ENCODE measurements at regions not wholly inside any gene's neighbourhood (a gene's known extent, or its start where the extent isn't known, plus 50 kb on each side); places are given as distances from the start of the nearest gene placed in this dataset.
A peak's percentile ranks its signal among the peaks of the same experiment; 100 is the strongest.

DNA sequence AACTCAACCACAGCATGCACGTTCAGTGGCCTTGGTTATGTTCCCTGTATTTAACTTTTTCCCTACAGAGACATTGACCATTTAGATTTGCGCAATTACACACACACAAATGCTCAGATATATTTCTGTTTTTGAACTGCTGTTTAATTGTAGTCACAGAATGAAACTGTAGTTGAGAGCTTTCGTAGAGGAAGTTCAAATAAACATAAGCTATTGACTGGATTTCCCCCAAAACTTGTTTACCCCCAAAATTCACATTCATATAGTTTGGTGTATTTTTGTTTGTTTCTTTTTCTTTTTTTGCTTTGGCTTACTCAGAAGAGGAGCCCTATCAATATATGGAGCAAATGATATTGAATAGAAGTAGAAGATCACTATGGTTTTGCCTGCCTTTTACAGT lies 921.0 kb downstream of the ADGRL2 start:
- DNase-seq = no peak

DNA sequence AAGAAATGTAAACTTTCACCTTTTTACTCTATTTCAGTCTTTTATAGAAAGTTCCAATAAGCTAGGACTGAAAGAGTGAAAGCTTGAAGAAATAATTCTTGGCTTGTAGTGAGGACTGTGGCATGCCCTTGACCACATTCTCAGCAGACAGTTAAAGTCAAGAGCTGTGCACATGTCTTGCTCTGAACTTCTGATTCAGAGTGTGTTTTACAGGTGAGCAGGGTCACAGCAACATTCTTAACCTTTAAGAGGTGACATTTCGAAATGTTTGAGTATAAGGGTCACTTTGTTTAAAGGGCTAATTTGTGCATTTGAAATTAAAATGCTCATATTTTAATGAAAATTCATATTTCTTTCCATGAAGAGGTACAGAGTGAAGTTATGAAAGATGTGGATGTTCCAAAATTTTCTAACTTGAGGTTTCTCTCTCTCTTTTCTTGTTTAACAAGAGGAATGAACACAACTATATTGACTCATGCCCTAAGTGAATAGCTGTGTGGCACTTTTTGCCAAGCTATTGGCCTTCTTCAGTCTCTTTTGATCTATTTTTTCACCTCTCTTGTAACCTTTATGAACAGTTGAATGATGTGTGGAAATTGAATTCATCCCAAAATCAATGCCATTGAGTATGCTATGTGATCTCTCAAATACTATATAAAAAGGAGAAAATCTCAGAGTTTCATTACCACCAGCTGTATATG lies 918.1 kb downstream of the ADGRL2 start:
- no peak for DNase-seq

DNA sequence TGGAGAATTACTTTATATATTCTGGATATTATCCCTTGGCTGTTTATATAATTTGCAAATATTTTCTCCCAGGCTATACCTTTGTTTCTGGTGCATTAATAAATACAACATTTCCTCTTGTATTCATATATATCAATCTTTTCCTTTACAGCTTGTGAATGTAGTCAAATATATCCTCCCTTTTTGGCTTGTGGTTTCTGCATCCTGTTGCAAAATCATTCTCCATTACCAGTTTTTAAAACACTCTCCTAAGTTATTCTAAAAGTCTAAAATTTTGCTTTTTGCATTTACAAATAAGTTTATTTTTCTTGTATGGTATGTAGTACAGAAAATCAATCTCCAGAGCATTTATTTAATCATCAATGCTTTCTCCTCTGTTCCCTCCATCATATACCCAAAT lies 909.4 kb downstream of the ADGRL2 start:
- no peak for DNase-seq

DNA sequence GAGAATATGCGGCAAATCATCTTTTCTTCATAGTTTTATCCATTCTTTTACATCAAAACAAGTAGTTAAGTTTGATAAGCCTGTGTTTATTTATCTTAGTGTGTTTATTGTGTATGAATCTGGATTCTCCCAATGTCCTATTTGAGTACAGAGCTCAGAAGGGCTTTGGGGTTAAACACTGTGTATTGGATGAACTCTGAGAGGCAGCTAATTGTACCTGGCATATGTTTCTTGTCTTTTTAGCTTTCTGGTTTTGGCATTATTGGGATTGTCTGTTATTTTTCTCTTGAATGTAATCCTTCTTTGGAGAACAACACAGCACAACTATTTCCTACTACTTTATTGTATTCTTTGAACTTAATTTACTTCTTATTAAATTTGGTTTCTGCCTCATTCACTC lies 906.9 kb downstream of the ADGRL2 start:
- DNase-seq = no peak

DNA sequence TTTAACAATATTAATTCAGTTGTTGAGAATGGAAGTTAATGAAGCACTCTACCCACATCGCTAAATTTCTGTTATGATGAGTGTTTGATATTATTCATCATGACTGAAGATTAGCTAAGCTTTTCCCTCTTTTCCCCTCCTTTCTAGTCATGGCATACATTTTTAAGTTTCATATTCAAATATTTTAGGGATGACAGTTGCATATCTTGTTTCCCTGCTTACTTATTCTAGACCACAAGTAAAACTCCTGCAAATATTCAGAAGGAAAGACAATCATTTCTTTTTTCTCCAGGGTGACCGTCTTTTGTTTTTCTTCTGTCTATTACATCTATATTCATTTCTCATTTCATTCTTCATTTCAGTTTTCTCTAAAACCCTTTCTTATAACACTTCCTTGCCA lies 906.0 kb downstream of the ADGRL2 start:
- no peak for DNase-seq

DNA sequence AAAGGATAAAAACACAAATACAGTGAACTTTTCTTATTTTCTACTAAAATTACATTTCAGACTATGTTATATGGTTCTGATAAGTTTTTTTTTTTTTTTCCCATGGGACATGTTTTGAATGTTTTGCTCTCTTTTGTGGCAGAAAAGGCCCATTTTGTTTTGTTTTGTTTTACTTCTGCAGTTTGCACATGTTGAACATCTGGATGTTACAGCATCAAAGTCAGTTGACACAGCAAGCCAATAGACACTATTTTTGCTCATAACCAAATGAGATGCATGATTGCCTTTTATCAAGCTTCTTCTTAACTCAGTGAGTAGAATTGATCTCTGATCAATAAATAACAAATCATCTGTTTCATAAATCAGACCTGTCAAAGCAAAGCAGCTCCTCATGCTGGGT lies 904.2 kb downstream of the ADGRL2 start:
- DNase-seq = no peak

DNA sequence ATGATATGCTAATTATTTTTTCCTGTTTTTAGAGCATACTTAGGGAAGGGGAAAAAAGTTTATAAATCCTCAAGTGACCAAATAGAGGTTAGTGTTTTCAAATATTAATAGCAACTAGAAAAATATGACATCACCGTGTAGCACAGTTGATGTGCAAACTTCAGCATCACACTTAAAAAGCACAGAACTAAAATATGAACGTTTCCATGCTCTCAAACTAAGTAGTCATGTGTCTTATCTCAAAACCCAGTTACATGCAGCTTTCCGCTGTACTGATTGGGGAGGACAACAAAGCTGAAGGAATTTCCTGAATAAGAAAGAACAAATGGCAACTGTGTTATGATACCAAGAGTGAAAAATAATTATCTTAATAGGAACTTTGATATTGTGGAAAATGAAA lies 903.7 kb downstream of the ADGRL2 start:
- DNase-seq = no peak

DNA sequence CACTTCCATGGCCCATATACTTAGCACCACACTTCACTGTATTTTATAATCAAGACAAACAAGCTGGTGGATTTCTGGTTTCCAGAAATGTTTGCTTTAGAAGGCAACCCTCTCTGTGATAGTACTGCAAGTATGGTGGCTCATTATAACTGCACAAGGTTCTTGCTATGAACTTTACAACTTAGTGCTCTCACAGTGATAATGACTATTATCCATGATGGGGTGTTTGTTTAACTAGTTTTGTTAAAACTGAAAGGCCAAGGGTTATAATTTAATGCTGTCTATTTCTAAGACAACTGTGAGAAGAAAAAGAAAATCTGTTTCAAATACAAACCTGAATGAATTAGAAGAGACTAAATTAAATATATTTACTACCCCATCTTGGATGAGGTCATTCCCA lies 903.2 kb downstream of the ADGRL2 start:
- DNase-seq = no peak

DNA sequence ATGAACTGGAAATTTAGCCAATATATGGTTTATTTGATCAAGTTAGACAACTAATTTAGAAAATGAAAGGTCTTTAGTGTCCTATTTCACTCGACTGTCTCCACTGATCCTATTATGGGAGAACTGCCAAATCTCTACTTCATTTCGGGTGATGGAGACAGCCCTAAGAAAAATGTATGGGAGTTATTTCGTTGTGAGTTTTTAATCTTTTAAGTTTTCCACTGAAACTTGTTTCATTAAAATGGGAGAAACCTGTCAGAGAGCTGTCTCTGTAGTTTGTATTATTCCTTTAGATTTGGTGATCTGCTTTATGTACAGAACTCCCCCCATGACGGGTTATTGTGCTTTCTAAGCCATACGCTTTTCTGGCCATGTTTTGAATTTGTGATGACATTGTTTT lies 899.7 kb downstream of the ADGRL2 start:
- no peak for DNase-seq

DNA sequence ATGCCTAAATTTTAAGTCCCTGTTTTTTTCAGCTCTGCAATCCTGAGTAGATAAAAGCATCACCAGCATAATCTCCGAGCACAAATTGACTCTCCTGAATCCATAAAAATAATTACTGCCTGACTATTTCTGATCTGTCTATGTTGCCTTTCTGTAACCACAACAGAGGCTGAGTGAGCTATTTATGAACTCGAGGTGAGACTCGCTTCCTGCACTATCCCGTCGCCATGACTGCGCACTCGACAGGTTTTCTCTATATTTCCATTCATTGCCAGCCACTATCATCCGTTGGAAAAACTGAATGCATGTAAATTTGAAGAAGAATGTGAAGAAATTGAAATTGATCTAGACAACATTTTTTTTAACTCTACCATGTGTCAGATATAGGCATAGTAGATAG lies 897.2 kb downstream of the ADGRL2 start:
- no peak for DNase-seq

DNA sequence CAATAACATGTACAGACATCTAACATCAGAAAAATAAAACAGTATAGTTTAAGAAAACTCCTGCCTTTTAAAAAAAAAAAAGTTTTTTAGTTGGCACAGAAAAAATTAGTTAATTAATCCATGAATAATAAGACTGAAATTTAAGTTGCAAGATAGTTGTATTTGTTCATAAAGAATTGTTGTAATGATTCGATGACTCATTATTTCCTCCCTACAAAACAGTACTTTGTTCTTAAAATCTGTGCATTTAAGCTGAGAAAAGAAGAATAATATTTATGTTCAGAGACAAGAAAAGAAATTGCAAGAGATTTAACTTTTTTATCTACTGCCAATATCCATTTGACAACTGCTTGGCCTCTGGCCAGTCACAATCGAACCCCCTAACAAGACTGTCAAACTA lies 894.7 kb downstream of the ADGRL2 start:
- DNase-seq = no peak

DNA sequence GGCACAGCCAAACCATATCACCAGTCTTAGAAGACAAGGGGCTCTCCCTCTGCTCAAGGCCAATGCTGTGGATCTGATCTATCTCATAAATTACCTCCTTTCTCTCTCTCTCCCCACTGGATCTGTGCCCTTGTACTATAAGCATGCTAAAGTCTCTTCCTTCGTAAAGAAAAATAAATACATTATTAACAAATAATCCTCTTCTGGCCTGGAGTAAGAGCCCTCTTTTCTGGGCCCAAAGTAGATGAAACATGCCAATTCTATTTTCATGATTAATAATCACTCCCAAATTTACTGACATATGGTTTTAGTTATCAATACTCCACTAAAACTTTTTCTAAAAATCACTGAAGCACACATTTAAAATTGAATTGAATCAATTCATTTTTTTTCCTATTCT lies 889.7 kb downstream of the ADGRL2 start:
- no peak for DNase-seq

DNA sequence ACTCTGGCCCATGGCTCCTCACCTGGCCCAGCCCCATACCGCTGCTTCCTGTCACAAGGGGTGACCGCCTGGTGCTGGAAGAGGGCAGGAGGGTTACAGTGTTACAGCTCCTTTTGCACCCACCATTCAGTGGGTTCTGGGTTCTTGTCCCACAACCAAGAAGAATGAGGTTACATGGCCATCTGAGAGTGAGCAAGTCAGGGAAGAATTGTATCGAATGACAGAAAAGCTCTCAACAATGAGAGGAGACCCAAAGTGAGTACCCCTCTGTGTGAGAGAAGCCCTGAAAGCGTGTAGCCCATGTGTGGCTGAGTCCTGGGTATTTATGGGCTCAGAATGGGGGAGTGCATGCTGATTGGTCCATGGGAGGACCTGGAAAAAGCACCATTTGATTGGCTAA lies 888.5 kb downstream of the ADGRL2 start:
- DNase-seq = no peak

DNA sequence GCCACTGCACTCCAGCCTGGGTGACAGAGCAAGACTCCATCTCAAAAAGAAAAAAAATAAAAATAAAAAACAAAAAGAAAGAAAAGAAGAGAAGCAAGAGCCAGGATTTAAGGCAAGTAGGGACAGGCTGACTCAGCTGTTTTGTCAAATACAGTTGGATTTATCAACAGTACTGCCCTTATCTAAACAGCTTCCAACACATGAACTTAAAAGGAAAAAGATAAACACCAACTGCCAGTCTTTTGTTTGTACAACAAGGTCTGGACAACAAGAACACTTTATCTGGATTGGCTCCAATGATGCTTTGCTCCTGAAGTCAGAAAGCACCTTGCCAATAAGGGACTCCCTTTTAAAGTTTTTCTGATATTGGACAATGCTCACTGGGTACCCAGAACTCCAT lies 886.0 kb downstream of the ADGRL2 start:
- DNase-seq = no peak

DNA sequence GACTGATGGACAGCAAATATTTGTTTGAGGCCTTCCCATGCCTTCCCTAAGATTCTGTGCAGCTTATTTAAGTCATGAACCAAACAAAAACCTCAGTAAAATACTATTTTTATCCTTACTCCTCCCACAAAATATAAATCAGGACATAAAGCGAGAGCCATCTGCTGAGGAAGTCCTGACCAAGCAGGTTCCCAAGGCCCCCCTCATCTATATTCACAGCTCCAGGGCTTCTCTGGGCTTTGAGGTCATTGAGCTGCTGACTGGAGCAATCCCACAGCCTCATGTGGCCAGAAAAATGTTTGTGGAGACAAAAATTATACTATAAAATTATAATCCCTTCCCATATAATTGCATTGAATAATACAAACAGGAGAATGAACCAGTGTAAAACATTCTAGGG lies 846.2 kb downstream of the ADGRL2 start:
- DNase-seq = peak; percentile 18

DNA sequence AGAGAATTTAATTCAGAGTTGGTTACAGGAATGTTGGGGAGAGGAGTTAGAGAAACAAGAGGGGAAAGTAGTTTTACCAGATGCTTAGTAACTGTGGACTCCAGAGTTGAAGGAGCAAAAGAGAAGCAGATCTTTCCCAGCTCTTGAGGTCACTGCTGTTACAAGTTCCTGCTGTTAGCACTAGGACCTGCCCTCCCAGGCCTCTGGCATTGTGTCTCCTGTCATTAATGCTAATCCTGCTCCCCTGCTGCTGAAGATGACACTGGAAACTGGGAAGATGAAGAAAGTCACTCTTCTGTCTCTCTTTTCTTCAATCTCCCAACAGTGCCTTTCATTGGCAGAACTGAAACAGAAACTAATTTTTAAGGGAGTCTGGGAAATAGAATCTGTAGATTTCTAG lies 845.6 kb downstream of the ADGRL2 start:
- DNase-seq = no peak

DNA sequence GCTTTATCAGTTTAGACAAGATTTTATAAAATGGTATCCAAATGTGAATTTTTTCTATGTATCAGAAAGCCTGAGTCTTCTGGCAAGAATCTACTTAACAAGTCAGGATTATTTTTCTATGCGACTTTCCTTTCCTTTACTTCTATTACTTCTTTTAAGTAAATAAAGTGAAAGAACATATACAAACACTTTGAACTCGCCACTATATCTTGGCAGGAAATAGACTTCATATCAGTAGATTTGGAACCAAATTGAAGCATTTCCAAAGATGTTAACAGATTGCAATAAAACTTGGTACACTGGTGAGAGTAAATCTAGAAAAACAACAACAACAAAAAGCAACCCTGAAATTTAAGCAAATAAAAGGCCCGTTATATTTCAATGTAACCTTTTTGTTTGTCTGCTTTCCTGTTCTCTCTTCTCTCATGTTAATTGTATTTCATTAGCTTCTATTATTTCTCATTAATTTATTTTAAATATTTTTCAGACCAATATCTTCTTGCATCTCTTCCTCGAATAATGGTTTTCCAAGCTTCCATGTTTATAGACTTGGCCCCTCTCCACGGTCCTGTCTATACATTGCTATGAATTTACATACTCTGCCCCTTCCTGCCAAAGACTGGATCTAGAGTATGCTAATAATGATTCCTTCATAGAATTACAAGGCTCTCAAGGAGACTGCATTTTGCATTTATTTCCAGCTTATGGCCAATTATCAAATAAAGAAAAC lies 843.6 kb downstream of the ADGRL2 start:
- no peak for DNase-seq

DNA sequence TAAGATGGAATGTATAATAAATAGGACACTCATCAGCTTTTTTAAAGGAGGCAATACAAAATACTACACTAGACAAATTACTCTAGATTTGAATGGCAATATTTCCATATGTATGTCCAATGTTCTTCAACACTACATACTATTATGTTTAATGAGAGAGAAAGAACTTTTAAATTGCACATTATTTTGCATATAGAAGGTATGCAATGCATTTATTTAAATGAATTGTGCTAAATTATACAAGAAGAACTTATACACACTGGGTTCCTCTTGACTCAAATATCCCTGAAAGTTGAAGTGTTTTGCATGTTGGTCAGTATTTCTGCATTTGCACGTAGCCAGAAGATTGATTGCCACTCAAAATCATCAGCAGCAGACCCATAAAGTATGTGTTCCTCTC lies 839.6 kb downstream of the ADGRL2 start:
- DNase-seq = no peak

DNA sequence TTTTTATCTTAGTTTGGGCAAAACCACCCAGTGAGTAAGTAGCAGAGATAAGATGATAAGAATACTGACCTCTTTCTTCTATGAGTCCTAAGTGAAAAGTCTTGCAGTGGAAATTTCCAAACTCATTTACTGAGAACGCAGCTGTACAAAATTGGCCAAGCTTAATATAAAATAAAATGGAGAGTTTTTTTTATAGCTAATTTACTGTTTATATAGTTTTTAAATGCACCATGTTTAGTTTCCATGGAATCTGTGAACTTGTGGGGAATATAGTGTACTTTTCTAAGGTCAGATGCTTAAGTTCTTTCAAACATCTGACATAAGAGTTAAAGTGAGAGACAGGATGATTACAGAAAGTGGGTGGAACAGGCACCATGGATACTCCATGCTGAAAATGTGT lies 833.5 kb downstream of the ADGRL2 start:
- no peak for DNase-seq

DNA sequence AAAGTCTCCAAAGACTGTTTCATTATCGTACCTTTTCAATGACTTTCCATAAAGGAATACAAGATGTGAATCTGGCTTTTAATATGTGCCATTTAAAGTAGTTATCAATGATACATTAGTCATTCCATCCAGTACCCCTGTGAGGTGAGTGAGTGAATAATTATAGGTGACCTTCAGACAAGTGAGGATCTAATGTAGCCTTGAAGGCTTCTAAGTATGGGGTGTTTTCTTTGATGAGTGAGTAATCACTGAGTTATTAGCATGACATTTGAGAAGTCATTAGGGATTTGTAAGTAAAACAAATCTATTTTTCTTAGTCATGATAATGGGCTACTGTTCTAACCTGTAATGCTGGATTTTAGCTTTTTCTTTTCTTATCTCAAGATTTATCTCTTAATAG lies 831.4 kb downstream of the ADGRL2 start:
- DNase-seq = no peak

DNA sequence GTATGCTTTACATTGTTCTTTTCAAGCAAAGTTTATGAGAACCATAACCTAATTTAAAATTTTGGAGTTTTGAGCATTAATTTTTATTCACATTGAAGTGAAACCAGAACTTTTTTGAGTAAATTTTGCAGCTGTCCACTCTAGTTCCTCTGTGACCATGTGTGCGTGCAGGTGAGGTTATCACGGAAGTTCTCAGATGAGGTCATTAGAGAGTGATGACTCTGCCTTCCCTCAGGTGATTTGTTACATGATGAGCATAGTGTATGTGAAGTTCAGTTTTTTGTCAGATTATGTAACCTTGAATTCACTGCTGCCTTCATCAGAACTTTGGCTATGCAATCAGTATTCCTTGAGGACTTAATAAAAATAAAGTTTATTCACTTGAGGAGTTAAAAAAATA lies 828.2 kb downstream of the ADGRL2 start:
- DNase-seq = no peak

DNA sequence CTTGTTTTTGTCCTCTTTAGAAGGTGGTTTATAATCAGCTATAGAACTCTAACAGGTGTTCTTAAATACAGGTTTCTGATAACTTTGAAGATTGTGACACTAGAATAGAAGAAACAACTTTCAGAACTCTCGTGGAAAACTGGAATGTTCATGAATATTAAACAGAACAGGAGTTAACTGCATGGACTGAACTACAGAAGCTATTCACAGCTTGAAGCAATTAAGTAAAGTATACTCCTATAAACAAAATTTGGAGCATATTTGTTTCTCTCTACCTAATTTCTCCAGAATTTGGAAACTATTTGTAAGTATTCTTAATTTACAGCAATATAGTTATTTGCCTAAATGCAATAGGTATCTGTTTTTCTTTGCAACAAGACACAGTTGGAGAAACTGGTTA lies 824.8 kb downstream of the ADGRL2 start:
- no peak for DNase-seq

DNA sequence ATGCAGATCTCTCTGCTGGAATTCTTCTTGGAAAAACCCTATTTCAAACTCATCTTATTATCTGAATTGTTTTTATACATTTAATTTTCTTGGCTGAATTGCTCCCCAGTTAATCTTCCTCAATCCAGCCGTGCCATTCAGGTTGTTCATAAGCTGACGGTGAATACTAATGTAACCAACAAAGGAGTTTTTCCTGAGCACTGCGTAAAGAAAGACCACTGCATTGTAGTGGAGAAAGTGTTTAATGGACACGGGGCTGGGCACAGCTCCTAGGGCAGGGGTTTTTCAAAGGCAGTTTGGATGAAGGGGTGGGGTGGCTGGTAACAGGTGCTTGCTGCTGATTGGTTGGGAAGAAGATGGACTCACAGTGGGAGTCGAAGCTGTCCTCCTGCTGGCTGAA lies 820.3 kb downstream of the ADGRL2 start:
- DNase-seq = no peak

DNA sequence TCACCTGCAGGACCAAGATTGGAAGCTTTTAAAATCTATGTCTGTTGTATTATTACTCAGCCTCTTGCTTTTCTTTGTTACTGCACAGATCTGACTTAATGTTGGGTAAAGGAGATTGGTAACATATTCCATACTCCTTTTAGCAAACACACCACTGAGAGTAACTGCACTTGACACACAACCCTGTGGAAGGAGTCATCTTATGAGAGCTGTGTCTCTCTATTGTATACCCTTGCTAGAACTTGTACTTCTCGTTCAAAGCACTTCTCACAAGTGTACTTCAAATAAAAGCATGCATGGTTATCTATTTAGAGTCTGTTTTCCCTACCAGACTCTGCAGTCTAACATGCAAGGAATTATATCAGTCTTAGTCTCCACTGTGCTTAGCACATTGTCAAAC lies 813.4 kb downstream of the ADGRL2 start:
- no peak for DNase-seq

DNA sequence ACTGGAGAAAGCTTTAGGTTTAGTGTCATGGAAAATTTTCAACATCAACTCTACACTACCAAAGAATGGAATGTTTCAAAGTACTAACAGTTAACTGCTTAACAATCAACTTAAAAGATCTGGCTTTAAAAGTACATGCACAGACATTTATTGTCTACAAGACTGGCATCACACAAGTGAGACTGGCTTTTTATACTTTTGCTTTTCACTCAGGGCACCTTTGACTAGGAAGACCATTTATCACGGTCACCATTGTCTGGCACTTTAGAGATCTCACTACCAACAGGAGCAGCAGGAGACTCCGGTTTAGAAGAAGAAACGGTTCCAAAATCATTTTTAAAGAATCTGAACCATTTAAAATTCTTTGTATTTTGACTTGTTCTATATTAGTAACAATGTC lies 812.3 kb downstream of the ADGRL2 start:
- DNase-seq = no peak

Data from femur (tissue), 1 donor.